Fibroblast of upper back skin (primary cell): ENCODE measurements at regions not wholly inside any gene's neighbourhood (a gene's known extent, or its start where the extent isn't known, plus 50 kb on each side); places are given as distances from the start of the nearest gene placed in this dataset.
A peak's percentile ranks its signal among the peaks of the same experiment; 100 is the strongest.

Source experiments
- DNase-seq: peaks from one replicate; pipeline ENCODE4 v3.0.0-alpha.2; 2013

GRCh38 chr11:79971255-79971654 is 530.4 kb upstream of the TENM4 start:
- DNase-seq, result no peak

- no peak for DNase-seq
Measured at GRCh38 chr11:79966592-79966991, 525.8 kb upstream of the TENM4 start.

- DNase-seq, result no peak
Measured at GRCh38 chr11:79963856-79964645, 523.2 kb upstream of the TENM4 start.

- DNase-seq, result no peak
Measured at GRCh38 chr11:79960461-79960860, 519.6 kb upstream of the TENM4 start.

- no peak for DNase-seq
Measured at GRCh38 chr11:79959318-79959717, 518.5 kb upstream of the TENM4 start.

GRCh38 chr11:79957702-79958101 is 516.9 kb upstream of the TENM4 start:
- no peak for DNase-seq

- DNase-seq, result no peak
Measured at GRCh38 chr11:79956061-79956460, 515.2 kb upstream of the TENM4 start.

GRCh38 chr11:79953629-79954028 is 512.8 kb upstream of the TENM4 start:
- DNase-seq, result no peak

GRCh38 chr11:79950741-79951140 is 509.9 kb upstream of the TENM4 start:
- DNase-seq, result no peak

GRCh38 chr11:79950172-79950571 is 509.3 kb upstream of the TENM4 start:
- DNase-seq, result no peak

- DNase-seq, result no peak
Measured at GRCh38 chr11:79949574-79949973, 508.7 kb upstream of the TENM4 start.

- DNase-seq, result peak; percentile 32
Measured at GRCh38 chr11:79942646-79943045, 501.8 kb upstream of the TENM4 start.

GRCh38 chr11:79942090-79942489 is 501.3 kb upstream of the TENM4 start:
- no peak for DNase-seq

- DNase-seq, result peak; percentile 66
Measured at GRCh38 chr11:79940974-79941735, 500.3 kb upstream of the TENM4 start.

GRCh38 chr11:79940165-79940564 is 499.3 kb upstream of the TENM4 start:
- no peak for DNase-seq

- DNase-seq, result no peak
Measured at GRCh38 chr11:79939111-79939510, 498.3 kb upstream of the TENM4 start.

GRCh38 chr11:79937676-79938334 is 497.0 kb upstream of the TENM4 start:
- peak; percentile 72 for DNase-seq

GRCh38 chr11:79932612-79933011 is 491.8 kb upstream of the TENM4 start:
- no peak for DNase-seq

GRCh38 chr11:79931692-79932091 is 490.9 kb upstream of the TENM4 start:
- no peak for DNase-seq

- no peak for DNase-seq
Measured at GRCh38 chr11:79926707-79927106, 485.9 kb upstream of the TENM4 start.

- no peak for DNase-seq
Measured at GRCh38 chr11:79925570-79925969, 484.7 kb upstream of the TENM4 start.

- no peak for DNase-seq
Measured at GRCh38 chr11:79922641-79923040, 481.8 kb upstream of the TENM4 start.

GRCh38 chr11:79920480-79920879 is 479.6 kb upstream of the TENM4 start:
- DNase-seq, result no peak

- no peak for DNase-seq
Measured at GRCh38 chr11:79919350-79919749, 478.5 kb upstream of the TENM4 start.
